ENCODE measurements at regions not wholly inside any gene's neighbourhood (a gene's known extent, or its start where the extent isn't known, plus 50 kb on each side); places are given as distances from the start of the nearest gene placed in this dataset.
"Not testable (repeated sequence)": the region's sequence is repeated elsewhere in the genome, so short reads cannot be mapped to it uniquely, and the experiment has no call there.

GRCh38 chr2:209276000-209276399, 147.8 kb upstream of the MAP2 start:
- TF ChIP-seq, protein P1, sequence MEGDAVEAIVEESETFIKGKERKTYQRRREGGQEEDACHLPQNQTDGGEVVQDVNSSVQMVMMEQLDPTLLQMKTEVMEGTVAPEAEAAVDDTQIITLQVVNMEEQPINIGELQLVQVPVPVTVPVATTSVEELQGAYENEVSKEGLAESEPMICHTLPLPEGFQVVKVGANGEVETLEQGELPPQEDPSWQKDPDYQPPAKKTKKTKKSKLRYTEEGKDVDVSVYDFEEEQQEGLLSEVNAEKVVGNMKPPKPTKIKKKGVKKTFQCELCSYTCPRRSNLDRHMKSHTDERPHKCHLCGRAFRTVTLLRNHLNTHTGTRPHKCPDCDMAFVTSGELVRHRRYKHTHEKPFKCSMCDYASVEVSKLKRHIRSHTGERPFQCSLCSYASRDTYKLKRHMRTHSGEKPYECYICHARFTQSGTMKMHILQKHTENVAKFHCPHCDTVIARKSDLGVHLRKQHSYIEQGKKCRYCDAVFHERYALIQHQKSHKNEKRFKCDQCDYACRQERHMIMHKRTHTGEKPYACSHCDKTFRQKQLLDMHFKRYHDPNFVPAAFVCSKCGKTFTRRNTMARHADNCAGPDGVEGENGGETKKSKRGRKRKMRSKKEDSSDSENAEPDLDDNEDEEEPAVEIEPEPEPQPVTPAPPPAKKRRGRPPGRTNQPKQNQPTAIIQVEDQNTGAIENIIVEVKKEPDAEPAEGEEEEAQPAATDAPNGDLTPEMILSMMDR (IDR thresholded peaks at IDR 0.05) = no peak
- TF ChIP-seq POLR2A (IDR thresholded peaks at IDR 0.05) = no peak
- no peak overlapping the region for H3K4me3 ChIP-seq
- intact Hi-C loops (cut with DNase I; ENCODE audit: low total_unique reads) = no loop called here

GRCh38 chr2:209277444-209277843, 146.4 kb upstream of the MAP2 start:
- no peak for TF ChIP-seq POLR2A (IDR thresholded peaks at IDR 0.05)
- TF ChIP-seq, protein P1 (IDR thresholded peaks at IDR 0.05) = no peak
- no peaks in the 10 kb centered on the region for H3K36me3 ChIP-seq
- no peaks in the 10 kb centered on the region for H3K9me3 ChIP-seq
- no peak for DNase-seq
- no peak overlapping the region for H3K27ac ChIP-seq
- no peak overlapping the region for H3K4me3 ChIP-seq
- intact Hi-C loops (cut with DNase I; ENCODE audit: low total_unique reads) = no loop called here
- no peaks in the 10 kb centered on the region for H3K4me1 ChIP-seq
- H3K27me3 ChIP-seq = no peaks in the 10 kb centered on the region

More at GRCh38 chr2:209276000-209276399, 147.8 kb upstream of the MAP2 start:
- H3K27ac ChIP-seq = no peak overlapping the region
- H3K9me3 ChIP-seq = no peaks in the 10 kb centered on the region
- H3K27me3 ChIP-seq = no peaks in the 10 kb centered on the region
- H3K36me3 ChIP-seq = no peaks in the 10 kb centered on the region
- no peak for DNase-seq
- H3K4me1 ChIP-seq = no peaks in the 10 kb centered on the region

DNA sequence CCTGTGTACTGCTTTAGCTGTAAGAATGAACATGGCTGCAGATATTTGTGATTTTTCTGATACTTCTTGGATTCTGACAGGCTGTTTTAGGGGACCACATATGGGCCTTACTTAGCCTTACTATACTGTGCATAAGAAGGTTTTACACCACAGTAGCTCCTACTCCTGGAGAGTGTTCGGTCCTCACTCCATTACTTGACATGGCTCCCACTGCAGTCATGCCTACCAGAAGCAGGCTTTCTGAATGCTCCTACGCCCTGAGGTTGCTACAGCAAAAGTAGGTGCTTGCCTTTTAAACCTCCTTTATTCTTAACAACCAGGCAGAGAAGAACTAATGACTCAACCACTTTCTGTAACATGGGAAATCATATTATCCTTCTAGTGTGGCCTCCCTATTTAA, 125.2 kb upstream of the MAP2 start:
- intact Hi-C loops (cut with DNase I; ENCODE audit: low total_unique reads) = no loop called here
- no peak overlapping the region for H3K27ac ChIP-seq

DNA sequence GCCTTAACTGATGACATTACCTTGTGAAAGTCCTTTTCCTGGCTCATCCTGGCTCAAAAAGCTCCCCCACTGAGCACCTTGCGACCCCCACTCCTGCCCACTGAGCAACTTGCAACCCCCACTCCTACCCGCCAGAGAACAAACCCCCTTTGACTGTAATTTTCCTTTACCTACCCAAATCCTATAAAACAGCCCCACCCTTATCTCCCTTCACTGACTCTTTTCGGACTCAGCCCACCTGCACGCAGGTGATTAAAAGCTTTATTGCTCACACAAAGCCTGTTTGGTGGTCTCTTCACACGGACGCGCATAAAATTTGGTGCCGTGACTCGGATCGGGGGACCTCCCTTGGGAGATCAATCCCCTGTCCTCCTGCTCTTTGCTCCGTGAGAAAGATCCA, 124.4 kb upstream of the MAP2 start:
- H3K36me3 ChIP-seq; intact Hi-C loops (cut with DNase I; ENCODE audit: low total_unique reads); H3K27ac ChIP-seq; H3K4me3 ChIP-seq; H3K9me3 ChIP-seq; H3K4me1 ChIP-seq; H3K27me3 ChIP-seq; DNase-seq: not testable (repeated sequence)

More for the DNA sequence above, 125.2 kb upstream of the MAP2 start:
- no peaks in the 10 kb centered on the region for H3K4me1 ChIP-seq
- no peak for TF ChIP-seq POLR2A (IDR thresholded peaks at IDR 0.05)
- TF ChIP-seq, protein P1 (IDR thresholded peaks at IDR 0.05) = no peak
- no peak for DNase-seq
- no peaks in the 10 kb centered on the region for H3K27me3 ChIP-seq
- no peaks in the 10 kb centered on the region for H3K36me3 ChIP-seq
- no peak overlapping the region for H3K4me3 ChIP-seq
- H3K9me3 ChIP-seq = no peaks in the 10 kb centered on the region

GRCh38 chr2:209300766-209301165, 123.1 kb upstream of the MAP2 start:
- H3K4me3 ChIP-seq; H3K36me3 ChIP-seq; intact Hi-C loops (cut with DNase I; ENCODE audit: low total_unique reads); DNase-seq; H3K27ac ChIP-seq; H3K9me3 ChIP-seq; H3K27me3 ChIP-seq; H3K4me1 ChIP-seq: not testable (repeated sequence)

GRCh38 chr2:209305026-209305425, 118.8 kb upstream of the MAP2 start:
- no peaks in the 10 kb centered on the region for H3K27me3 ChIP-seq
- no peaks in the 10 kb centered on the region for H3K9me3 ChIP-seq
- H3K4me1 ChIP-seq = no peaks in the 10 kb centered on the region
- H3K4me3 ChIP-seq = no peak overlapping the region
- intact Hi-C loops (cut with DNase I; ENCODE audit: low total_unique reads) = no loop called here
- no peak overlapping the region for H3K27ac ChIP-seq
- DNase-seq = no peak
- no peak for TF ChIP-seq POLR2A (IDR thresholded peaks at IDR 0.05)
- H3K36me3 ChIP-seq = no peaks in the 10 kb centered on the region

- no peak for DNase-seq
- intact Hi-C loops (cut with DNase I; ENCODE audit: low total_unique reads) = no loop called here
These were observed 118.1 kb upstream of the MAP2 start for GRCh38 chr2:209305746-209306196.

More at GRCh38 chr2:209305746-209306196, 118.1 kb upstream of the MAP2 start:
- Histone ChIP-seq H3K27me3 (no peaks in the 10 kb centered on the region), H3K9me3 (no peaks in the 10 kb centered on the region), H3K36me3 (no peaks in the 10 kb centered on the region), H3K4me1 (no peaks in the 10 kb centered on the region), H3K4me3 (no peak overlapping the region), H3K27ac (no peak overlapping the region)
- no peak for TF ChIP-seq POLR2A (IDR thresholded peaks at IDR 0.05)
- TF ChIP-seq, protein P1 (IDR thresholded peaks at IDR 0.05) = no peak

Data from uterus (tissue), 3 donors.